ENCODE measurements at regions not wholly inside any gene's neighbourhood (a gene's known extent, or its start where the extent isn't known, plus 50 kb on each side); places are given as distances from the start of the nearest gene placed in this dataset.
A peak's percentile ranks its signal among the peaks of the same experiment; 100 is the strongest.

DNA sequence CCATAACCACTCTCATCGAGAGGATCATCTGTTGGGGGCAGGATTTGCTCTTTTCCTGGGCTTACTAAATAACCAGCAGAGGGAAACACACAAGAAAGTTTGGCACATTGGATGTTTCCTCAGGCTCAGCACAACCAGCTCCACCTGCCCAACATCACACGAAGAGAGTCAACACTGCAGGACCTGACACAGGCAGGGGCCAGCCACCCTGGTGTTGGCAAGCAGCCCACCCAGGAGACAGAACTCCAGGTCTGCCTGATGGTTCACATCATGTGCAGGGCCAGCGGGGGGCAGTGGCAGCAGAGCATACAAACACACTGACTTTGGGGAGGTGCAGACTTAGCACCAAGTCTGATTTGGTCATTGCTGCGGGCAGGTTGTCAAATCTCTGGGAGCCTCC lies 182.3 kb upstream of the GALNT2 start:
- no peak overlapping the region for H2AFZ ChIP-seq (ENCODE audit: low read depth, low read length)
- no peak overlapping the region for H3K9ac ChIP-seq (ENCODE audit: low read length)
- no peaks in the 10 kb centered on the region for H3K79me2 ChIP-seq (ENCODE audit: low read length)
- H3K27ac ChIP-seq (ENCODE audit: low read length): no peak overlapping the region
- peaks cover 62% of the 10 kb centered on the region for H3K27me3 ChIP-seq (ENCODE audit: low read depth, low read length)
- TF ChIP-seq, protein P1, sequence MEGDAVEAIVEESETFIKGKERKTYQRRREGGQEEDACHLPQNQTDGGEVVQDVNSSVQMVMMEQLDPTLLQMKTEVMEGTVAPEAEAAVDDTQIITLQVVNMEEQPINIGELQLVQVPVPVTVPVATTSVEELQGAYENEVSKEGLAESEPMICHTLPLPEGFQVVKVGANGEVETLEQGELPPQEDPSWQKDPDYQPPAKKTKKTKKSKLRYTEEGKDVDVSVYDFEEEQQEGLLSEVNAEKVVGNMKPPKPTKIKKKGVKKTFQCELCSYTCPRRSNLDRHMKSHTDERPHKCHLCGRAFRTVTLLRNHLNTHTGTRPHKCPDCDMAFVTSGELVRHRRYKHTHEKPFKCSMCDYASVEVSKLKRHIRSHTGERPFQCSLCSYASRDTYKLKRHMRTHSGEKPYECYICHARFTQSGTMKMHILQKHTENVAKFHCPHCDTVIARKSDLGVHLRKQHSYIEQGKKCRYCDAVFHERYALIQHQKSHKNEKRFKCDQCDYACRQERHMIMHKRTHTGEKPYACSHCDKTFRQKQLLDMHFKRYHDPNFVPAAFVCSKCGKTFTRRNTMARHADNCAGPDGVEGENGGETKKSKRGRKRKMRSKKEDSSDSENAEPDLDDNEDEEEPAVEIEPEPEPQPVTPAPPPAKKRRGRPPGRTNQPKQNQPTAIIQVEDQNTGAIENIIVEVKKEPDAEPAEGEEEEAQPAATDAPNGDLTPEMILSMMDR (IDR thresholded peaks at IDR 0.05; ENCODE audit: low read depth, low read length): 0 out of 2 replicates have a peak, but pooled peaks have one; percentile 12
- no peak for TF ChIP-seq EZH2phosphoT487 (IDR thresholded peaks at IDR 0.05; ENCODE audit: low read depth)
- H3K4me1 ChIP-seq (ENCODE audit: low read length): no peaks in the 10 kb centered on the region
- no peak overlapping the region for H3K4me3 ChIP-seq (ENCODE audit: low read length)
- H3K4me2 ChIP-seq (ENCODE audit: low read length): no peak overlapping the region
- no peaks in the 10 kb centered on the region for H3K36me3 ChIP-seq (replicated peaks; ENCODE audit: low read depth, low read length)
- H4K20me1 ChIP-seq (ENCODE audit: insufficient read depth, low read length): no peaks in the 10 kb centered on the region
- H3K9me3 ChIP-seq (ENCODE audit: insufficient read depth, low read length): no peaks in the 10 kb centered on the region

GRCh38 chr1:229885568-229886495 lies 181.2 kb upstream of the GALNT2 start:
- peaks cover 52% of the 10 kb centered on the region for H3K27me3 ChIP-seq (ENCODE audit: low read depth, low read length)

DNA sequence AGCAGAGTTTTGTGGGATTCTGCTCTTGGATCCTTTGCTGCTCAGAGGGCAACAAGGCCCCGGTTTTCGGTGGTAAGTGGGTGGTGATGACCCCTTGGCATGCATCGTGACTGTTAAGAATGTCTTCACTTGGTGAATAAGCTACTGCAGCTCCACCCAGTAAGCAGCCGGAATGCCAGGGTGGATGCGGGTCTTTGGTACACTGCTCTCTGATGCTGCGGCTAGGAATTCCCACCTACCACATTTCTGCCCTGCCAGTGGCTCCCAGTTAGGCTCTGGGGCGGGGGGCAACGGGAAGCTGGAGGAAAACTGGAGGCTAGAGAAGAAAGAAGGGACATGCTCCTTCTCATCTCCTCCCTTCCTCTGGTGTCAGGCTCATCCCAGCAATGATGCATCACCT lies 180.4 kb upstream of the GALNT2 start:
- no peak overlapping the region for H3K27ac ChIP-seq (ENCODE audit: low read length)
- no peak overlapping the region for H3K9ac ChIP-seq (ENCODE audit: low read length)
- H3K9me3 ChIP-seq (ENCODE audit: insufficient read depth, low read length): no peaks in the 10 kb centered on the region
- H2AFZ ChIP-seq (ENCODE audit: low read depth, low read length): no peak overlapping the region
- H4K20me1 ChIP-seq (ENCODE audit: insufficient read depth, low read length): no peaks in the 10 kb centered on the region
- no peaks in the 10 kb centered on the region for H3K36me3 ChIP-seq (replicated peaks; ENCODE audit: low read depth, low read length)
- H3K4me3 ChIP-seq (ENCODE audit: low read length): no peak overlapping the region
- H3K4me1 ChIP-seq (ENCODE audit: low read length): no peaks in the 10 kb centered on the region
- no peak overlapping the region for H3K4me2 ChIP-seq (ENCODE audit: low read length)
- TF ChIP-seq EZH2phosphoT487 (IDR thresholded peaks at IDR 0.05; ENCODE audit: low read depth): no peak
- TF ChIP-seq, protein P1 (IDR thresholded peaks at IDR 0.05; ENCODE audit: low read depth, low read length): no peak
- peaks cover 49% of the 10 kb centered on the region for H3K27me3 ChIP-seq (ENCODE audit: low read depth, low read length)
- H3K79me2 ChIP-seq (ENCODE audit: low read length): no peaks in the 10 kb centered on the region

More at GRCh38 chr1:229885568-229886495, 181.2 kb upstream of the GALNT2 start:
- H3K4me3 ChIP-seq (ENCODE audit: low read length): no peak overlapping the region
- no peaks in the 10 kb centered on the region for H3K36me3 ChIP-seq (replicated peaks; ENCODE audit: low read depth, low read length)
- H3K4me2 ChIP-seq (ENCODE audit: low read length): no peak overlapping the region
- H3K27ac ChIP-seq (ENCODE audit: low read length): no peak overlapping the region
- no peaks in the 10 kb centered on the region for H3K4me1 ChIP-seq (ENCODE audit: low read length)
- H2AFZ ChIP-seq (ENCODE audit: low read depth, low read length): no peak overlapping the region
- H3K9ac ChIP-seq (ENCODE audit: low read length): no peak overlapping the region
- TF ChIP-seq, protein P1 (IDR thresholded peaks at IDR 0.05; ENCODE audit: low read depth, low read length): no peak
- TF ChIP-seq EZH2phosphoT487 (IDR thresholded peaks at IDR 0.05; ENCODE audit: low read depth): no peak
- H4K20me1 ChIP-seq (ENCODE audit: insufficient read depth, low read length): no peaks in the 10 kb centered on the region
- H3K9me3 ChIP-seq (ENCODE audit: insufficient read depth, low read length): no peaks in the 10 kb centered on the region
- H3K79me2 ChIP-seq (ENCODE audit: low read length): no peaks in the 10 kb centered on the region

DNA sequence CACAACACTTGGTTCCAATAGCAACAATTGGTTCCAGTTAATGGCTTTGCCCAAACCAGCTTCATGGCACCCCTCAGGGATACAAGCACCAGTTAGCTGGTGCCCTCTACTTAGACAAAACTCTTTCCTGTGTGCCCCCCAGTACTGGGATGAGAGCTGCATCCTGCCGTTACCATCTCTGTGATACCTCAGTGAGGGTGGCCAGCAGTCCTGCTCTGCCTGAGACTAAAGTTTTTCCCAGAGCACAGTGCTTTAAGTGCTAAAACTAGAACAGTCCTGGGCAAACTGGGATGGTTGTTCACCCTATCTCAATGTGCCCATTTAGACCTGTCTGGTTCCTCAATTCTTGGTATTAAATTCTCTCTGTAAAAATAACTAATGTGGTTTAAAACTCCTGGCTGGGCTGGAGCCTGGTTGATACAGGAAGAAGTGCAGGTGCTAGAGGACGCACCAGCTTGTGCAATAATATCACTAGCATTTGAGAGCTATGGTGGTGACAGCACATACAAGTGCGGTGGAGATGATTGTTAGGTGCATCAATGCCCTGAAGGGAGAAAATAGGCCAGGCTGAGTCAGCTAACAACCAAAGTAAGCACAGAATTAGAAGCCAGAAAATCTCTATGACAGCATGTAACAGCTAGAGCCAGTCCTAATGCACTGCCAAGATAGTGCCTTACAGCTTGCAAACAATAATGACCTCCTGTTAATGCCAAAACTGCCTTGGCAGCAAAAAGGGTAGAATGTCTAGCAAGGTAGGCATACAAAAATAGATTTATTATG lies 179.8 kb upstream of the GALNT2 start:
- H3K9ac ChIP-seq (ENCODE audit: low read length): no peak overlapping the region

More for the DNA sequence above, 179.8 kb upstream of the GALNT2 start:
- H2AFZ ChIP-seq (ENCODE audit: low read depth, low read length): no peak overlapping the region
- H3K27me3 ChIP-seq (ENCODE audit: low read depth, low read length): peaks cover 51% of the 10 kb centered on the region
- TF ChIP-seq, protein P1 (IDR thresholded peaks at IDR 0.05; ENCODE audit: low read depth, low read length): no peak
- H3K4me1 ChIP-seq (ENCODE audit: low read length): no peaks in the 10 kb centered on the region
- no peak overlapping the region for H3K4me2 ChIP-seq (ENCODE audit: low read length)
- H3K9me3 ChIP-seq (ENCODE audit: insufficient read depth, low read length): no peaks in the 10 kb centered on the region
- H3K79me2 ChIP-seq (ENCODE audit: low read length): no peaks in the 10 kb centered on the region
- no peak overlapping the region for H3K4me3 ChIP-seq (ENCODE audit: low read length)
- no peak overlapping the region for H3K27ac ChIP-seq (ENCODE audit: low read length)
- H3K36me3 ChIP-seq (replicated peaks; ENCODE audit: low read depth, low read length): no peaks in the 10 kb centered on the region
- no peaks in the 10 kb centered on the region for H4K20me1 ChIP-seq (ENCODE audit: insufficient read depth, low read length)

Data from OCI-LY3 (cell line).